HG03159 (cell line): ENCODE measurements at regions not wholly inside any gene's neighbourhood (a gene's known extent, or its start where the extent isn't known, plus 50 kb on each side); places are given as distances from the start of the nearest gene placed in this dataset.

Source experiments
- ATAC-seq: cut with Tn5 transposase; IDR thresholded peaks from one replicate; pipeline ENCODE4 v1.9.1; 2021; ENCODE audit warnings: mild to moderate bottlenecking, moderate library complexity; ENCODE audit not compliant: unreplicated experiment

GRCh38 chr5:117055517-117055916 is 480.9 kb upstream of the SEMA6A start:
- no peak for ATAC-seq

GRCh38 chr5:117054911-117055310 is 480.3 kb upstream of the SEMA6A start:
- no peak for ATAC-seq

GRCh38 chr5:117054141-117054540 is 479.5 kb upstream of the SEMA6A start:
- ATAC-seq, result no peak

- ATAC-seq, result no peak
These were observed 467.4 kb upstream of the SEMA6A start for GRCh38 chr5:117041926-117042595.

- no peak for ATAC-seq
These were observed 464.4 kb upstream of the SEMA6A start for GRCh38 chr5:117039035-117039434.

- no peak for ATAC-seq
These were observed 452.8 kb upstream of the SEMA6A start for GRCh38 chr5:117027384-117027783.

- no peak for ATAC-seq
These were observed 446.4 kb upstream of the SEMA6A start for GRCh38 chr5:117020999-117021398.

- no peak for ATAC-seq
These were observed 438.8 kb upstream of the SEMA6A start for GRCh38 chr5:117013280-117013877.

GRCh38 chr5:117010574-117010973 is 436.0 kb upstream of the SEMA6A start:
- ATAC-seq, result no peak

- no peak for ATAC-seq
These were observed 423.4 kb upstream of the SEMA6A start for GRCh38 chr5:116998024-116998423.

- no peak for ATAC-seq
These were observed 418.1 kb upstream of the SEMA6A start for GRCh38 chr5:116992681-116993080.

- no peak for ATAC-seq
These were observed 415.4 kb upstream of the SEMA6A start for GRCh38 chr5:116989995-116990394.

GRCh38 chr5:116982035-116982434 is 407.4 kb upstream of the SEMA6A start:
- ATAC-seq, result no peak

GRCh38 chr5:116980581-116980980 is 406.0 kb upstream of the SEMA6A start:
- no peak for ATAC-seq

GRCh38 chr5:116976767-116977166 is 402.1 kb upstream of the SEMA6A start:
- ATAC-seq, result no peak

GRCh38 chr5:116971131-116971530 is 396.5 kb upstream of the SEMA6A start:
- ATAC-seq, result no peak

GRCh38 chr5:116970318-116970717 is 395.7 kb upstream of the SEMA6A start:
- no peak for ATAC-seq

GRCh38 chr5:116964438-116964837 is 389.8 kb upstream of the SEMA6A start:
- ATAC-seq, result no peak

- no peak for ATAC-seq
These were observed 386.4 kb upstream of the SEMA6A start for GRCh38 chr5:116961021-116961420.

GRCh38 chr5:116959843-116960242 is 385.2 kb upstream of the SEMA6A start:
- no peak for ATAC-seq

- ATAC-seq, result no peak
These were observed 378.8 kb upstream of the SEMA6A start for GRCh38 chr5:116953251-116953930.

- ATAC-seq, result no peak
These were observed 376.6 kb upstream of the SEMA6A start for GRCh38 chr5:116951219-116951618.
